GM12891 (cell line): ENCODE measurements at regions not wholly inside any gene's neighbourhood (a gene's known extent, or its start where the extent isn't known, plus 50 kb on each side); places are given as distances from the start of the nearest gene placed in this dataset.

ENCODE experiments used
- POLR2A ChIP-seq: IDR thresholded peaks from 2 replicates; pipeline ENCODE4 v1.6.1; 2011; ENCODE audit warnings: low read depth, low read length, control low read depth
- POLR2AphosphoS5 ChIP-seq: IDR thresholded peaks from 2 replicates; pipeline ENCODE4 v1.6.1; 2011; ENCODE audit warnings: low read depth, low read length, control low read depth
- SPI1 ChIP-seq: IDR thresholded peaks from 2 replicates; pipeline ENCODE4 v1.6.1; 2011; ENCODE audit warnings: low read depth, low read length, control low read depth
- TAF1 ChIP-seq: IDR thresholded peaks from 2 replicates; pipeline ENCODE4 v1.6.1; 2011; ENCODE audit warnings: low read depth, low read length, control low read depth

- TF ChIP-seq POLR2A: no peak
- no peak for TF ChIP-seq TAF1
- no peak for TF ChIP-seq POLR2AphosphoS5
- no peak for TF ChIP-seq SPI1
Measured at GRCh38 chr9:78783743-78784142, 486.8 kb downstream of the PSAT1 start.
